ENCODE measurements at regions not wholly inside any gene's neighbourhood (a gene's known extent, or its start where the extent isn't known, plus 50 kb on each side); places are given as distances from the start of the nearest gene placed in this dataset.
"Not testable (repeated sequence)": the region's sequence is repeated elsewhere in the genome, so short reads cannot be mapped to it uniquely, and the experiment has no call there.

DNA sequence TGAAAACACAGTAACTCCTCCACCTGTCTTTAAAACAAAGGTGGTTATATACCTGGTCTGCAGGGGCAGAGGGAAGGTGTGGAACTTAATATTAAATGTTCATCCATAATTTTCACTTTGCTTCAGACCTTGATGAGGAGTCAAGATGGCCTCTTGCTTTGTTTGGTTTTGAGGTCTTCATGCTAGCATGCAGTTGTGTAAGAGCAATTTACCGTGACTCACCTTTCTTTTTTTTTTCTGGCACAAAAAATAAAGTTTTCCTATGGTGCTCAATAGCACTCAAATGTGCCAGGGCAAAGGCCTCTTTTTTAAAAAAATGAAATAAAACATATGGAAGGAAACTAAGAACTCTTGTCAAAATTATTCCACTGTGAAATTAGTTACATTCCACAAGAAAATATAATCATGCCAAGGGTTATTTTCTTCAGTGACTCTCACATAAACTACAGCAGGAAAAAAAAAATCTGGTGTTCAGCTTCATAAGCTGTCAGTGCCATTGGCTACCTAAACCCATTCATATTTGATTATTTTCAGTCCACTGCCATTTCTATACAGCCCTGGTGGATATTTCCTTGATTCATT lies 128.2 kb downstream of the SLC7A11 start:
- DNase-seq: no peak
- H3K4me3 ChIP-seq (ENCODE audit: low read depth in 2 of 2, low read length in 1 of 2): no peak overlapping the region
- H3K9ac ChIP-seq: no peak overlapping the region
- H3K4me2 ChIP-seq: no peak overlapping the region
- H3F3A ChIP-seq (replicated peaks; ENCODE audit: insufficient read depth): no peaks in the 10 kb centered on the region
- H3K36me3 ChIP-seq (replicated peaks in 1 of 2; ENCODE audit: control insufficient read depth in 1 of 2, insufficient read depth in 2 of 2, low read length in 1 of 2): no peaks in the 10 kb centered on the region
- H3K79me2 ChIP-seq (ENCODE audit: insufficient read depth): no peaks in the 10 kb centered on the region
- H3K9me2 ChIP-seq: no peaks in the 10 kb centered on the region
- H3K4me1 ChIP-seq (ENCODE audit: control insufficient read depth in 1 of 2, insufficient read depth in 2 of 2, low read depth in 1 of 2, low read length in 1 of 2): no peaks in the 10 kb centered on the region; a peak in 1 of 4 replicates
- no peaks in the 10 kb centered on the region for H3K27me3 ChIP-seq (ENCODE audit: insufficient read depth)
- WGBS (ENCODE audit: low lambda C conversion rate): 89% methylated on average over 1 of the region's 1 CpG
- POLR2A ChIA-PET: no interaction called here
- no peaks in the 10 kb centered on the region; the same call in 1 of the 2 replicates for H3K9me3 ChIP-seq
- TF ChIP-seq RAD21 (IDR thresholded peaks at IDR 0.05; ENCODE audit: low read length) (no peak), FOXJ3 (CRISPR knock-in tag; IDR thresholded peaks at IDR 0.05) (no peak), MXI1 (IDR thresholded peaks at IDR 0.05; ENCODE audit: low read depth, low read length) (no peak), FOXM1 (IDR thresholded peaks at IDR 0.05; ENCODE audit: low read depth) (no peak), MAX (IDR thresholded peaks at IDR 0.05; ENCODE audit: low read depth) (no peak), TEAD4 (IDR thresholded peaks at IDR 0.05; ENCODE audit: borderline replicate concordance, insufficient read depth) (no peak), ZBTB33 (IDR thresholded peaks at IDR 0.05; ENCODE audit: borderline replicate concordance, low read depth) (no peak), NRF1 (IDR thresholded peaks at IDR 0.05; ENCODE audit: low read depth, low read length) (no peak), RCOR1 (IDR thresholded peaks at IDR 0.05; ENCODE audit: low read length) (no peak), ELF1 (IDR thresholded peaks at IDR 0.05) (no peak), TCF12 (IDR thresholded peaks at IDR 0.05) (no peak), GABPA (IDR thresholded peaks at IDR 0.05; ENCODE audit: low read depth) (no peak), MEF2A (IDR thresholded peaks at IDR 0.05; ENCODE audit: borderline replicate concordance, low read depth) (no peak)
- TF ChIP-seq, protein P1, sequence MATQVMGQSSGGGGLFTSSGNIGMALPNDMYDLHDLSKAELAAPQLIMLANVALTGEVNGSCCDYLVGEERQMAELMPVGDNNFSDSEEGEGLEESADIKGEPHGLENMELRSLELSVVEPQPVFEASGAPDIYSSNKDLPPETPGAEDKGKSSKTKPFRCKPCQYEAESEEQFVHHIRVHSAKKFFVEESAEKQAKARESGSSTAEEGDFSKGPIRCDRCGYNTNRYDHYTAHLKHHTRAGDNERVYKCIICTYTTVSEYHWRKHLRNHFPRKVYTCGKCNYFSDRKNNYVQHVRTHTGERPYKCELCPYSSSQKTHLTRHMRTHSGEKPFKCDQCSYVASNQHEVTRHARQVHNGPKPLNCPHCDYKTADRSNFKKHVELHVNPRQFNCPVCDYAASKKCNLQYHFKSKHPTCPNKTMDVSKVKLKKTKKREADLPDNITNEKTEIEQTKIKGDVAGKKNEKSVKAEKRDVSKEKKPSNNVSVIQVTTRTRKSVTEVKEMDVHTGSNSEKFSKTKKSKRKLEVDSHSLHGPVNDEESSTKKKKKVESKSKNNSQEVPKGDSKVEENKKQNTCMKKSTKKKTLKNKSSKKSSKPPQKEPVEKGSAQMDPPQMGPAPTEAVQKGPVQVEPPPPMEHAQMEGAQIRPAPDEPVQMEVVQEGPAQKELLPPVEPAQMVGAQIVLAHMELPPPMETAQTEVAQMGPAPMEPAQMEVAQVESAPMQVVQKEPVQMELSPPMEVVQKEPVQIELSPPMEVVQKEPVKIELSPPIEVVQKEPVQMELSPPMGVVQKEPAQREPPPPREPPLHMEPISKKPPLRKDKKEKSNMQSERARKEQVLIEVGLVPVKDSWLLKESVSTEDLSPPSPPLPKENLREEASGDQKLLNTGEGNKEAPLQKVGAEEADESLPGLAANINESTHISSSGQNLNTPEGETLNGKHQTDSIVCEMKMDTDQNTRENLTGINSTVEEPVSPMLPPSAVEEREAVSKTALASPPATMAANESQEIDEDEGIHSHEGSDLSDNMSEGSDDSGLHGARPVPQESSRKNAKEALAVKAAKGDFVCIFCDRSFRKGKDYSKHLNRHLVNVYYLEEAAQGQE (IDR thresholded peaks at IDR 0.05; ENCODE audit: low read depth, low read length): no peak
- CTCF ChIA-PET: no interaction called here
- no peak overlapping the region for H2AFZ ChIP-seq (ENCODE audit: low read depth)
- no peaks in the 10 kb centered on the region for H4K20me1 ChIP-seq (ENCODE audit: insufficient read depth)
- H3K27ac ChIP-seq (ENCODE audit: low read depth in 2 of 2, low read length in 1 of 2): no peak overlapping the region

- H2AFZ ChIP-seq (ENCODE audit: low read depth); H3K4me1 ChIP-seq (ENCODE audit: control insufficient read depth in 1 of 2, insufficient read depth in 2 of 2, low read depth in 1 of 2, low read length in 1 of 2); H3K9ac ChIP-seq; H3K36me3 ChIP-seq (replicated peaks in 1 of 2; ENCODE audit: control insufficient read depth in 1 of 2, insufficient read depth in 2 of 2, low read length in 1 of 2); H3K27ac ChIP-seq (ENCODE audit: low read depth in 2 of 2, low read length in 1 of 2); H3K27me3 ChIP-seq (ENCODE audit: insufficient read depth); H3K4me2 ChIP-seq; H3K4me3 ChIP-seq (ENCODE audit: low read depth in 2 of 2, low read length in 1 of 2); POLR2A ChIA-PET; H3K9me3 ChIP-seq; H4K20me1 ChIP-seq (ENCODE audit: insufficient read depth); H3K79me2 ChIP-seq (ENCODE audit: insufficient read depth); H3F3A ChIP-seq (replicated peaks; ENCODE audit: insufficient read depth); DNase-seq; H3K9me2 ChIP-seq: not testable (repeated sequence)
- CTCF ChIA-PET: interaction anchor here (1.3 kb wide), 1 partner anchor 568 kb away, joined by 4 read pairs; no protein-coding TSS in a partner anchor
- 95% methylated on average over 8 of the region's 8 CpGs for WGBS (ENCODE audit: low lambda C conversion rate)
These were observed 129.3 kb downstream of the SLC7A11 start for GRCh38 chr4:138112890-138113289.
